Esophagus muscularis mucosa (tissue), 4 donors: ENCODE measurements at regions not wholly inside any gene's neighbourhood (a gene's known extent, or its start where the extent isn't known, plus 50 kb on each side); places are given as distances from the start of the nearest gene placed in this dataset.

Experiments
- DNase-seq: peaks from one replicate; pipeline ENCODE4 v3.0.0-alpha.2; 2017; ENCODE audit errors: extremely low spot score
- H3K27ac ChIP-seq, 4 donors: fragments of 200-600 bp; sonication (generic); replicated peaks in 1 of 4; 1 replicate in 3 of 4; 2 replicates in 1 of 4; pipeline ENCODE4 v1.5.1; 2016 to 2019; ENCODE audit warnings: mild to moderate bottlenecking in 1 of 4
- H3K27me3 ChIP-seq, 4 donors: fragments of 200-600 bp; sonication (generic); one replicate each; pipeline versions ENCODE4 v1.5.1 to v1.6.0; 2016 to 2019
- H3K36me3 ChIP-seq, 4 donors: fragments of 200-600 bp; sonication (generic); one replicate each; pipeline ENCODE4 v1.5.1; 2016 to 2019
- H3K4me1 ChIP-seq, 4 donors: fragments of 200-600 bp; sonication (generic); one replicate each; pipeline ENCODE4 v1.5.1; 2016 to 2019
- H3K4me3 ChIP-seq, 4 donors: fragments of 200-600 bp; sonication (generic); 1 replicate in 2 of 4; 2 replicates in 2 of 4; pipeline ENCODE4 v1.5.1; 2016 to 2019; ENCODE audit warnings: mild to moderate bottlenecking in 4 of 4, moderate library complexity in 1 of 4
- H3K9me3 ChIP-seq, 4 donors: fragments of 200-600 bp; sonication (generic); 1 replicate in 3 of 4; 2 replicates in 1 of 4; pipeline ENCODE4 v1.5.1; 2016 to 2019
- CTCF ChIP-seq, 3 experiments: fragments of 200-600 bp in 2 of 3; fragments of 450-650 bp in 1 of 3; sonication (generic) in 2 of 3; IDR thresholded peaks; one replicate each; pipeline ENCODE4 v1.5.1; 2017 to 2019; ENCODE audit warnings: antibody characterized with exemption in 3 of 3, mild to moderate bottlenecking in 2 of 3, moderate library complexity in 1 of 3
- EP300 ChIP-seq: sonication (generic); formaldehyde crosslinking; IDR thresholded peaks from one replicate; pipeline ENCODE4 v1.6.1; 2017; ENCODE audit warnings: antibody characterized with exemption
- POLR2A ChIP-seq: fragments of 450-650 bp; IDR thresholded peaks from one replicate; pipeline ENCODE4 v1.6.1; 2017; ENCODE audit warnings: antibody characterized with exemption, moderate library complexity, mild to moderate bottlenecking, low read depth
- POLR2AphosphoS5 ChIP-seq, 2 donors: sonication (generic); formaldehyde crosslinking; IDR thresholded peaks; one replicate each; pipeline ENCODE4 v1.6.1; 2017; ENCODE audit warnings: antibody characterized with exemption in 2 of 2
- WGBS: methylation state at CpG from one replicate; pipeline ENCODE4 v1.1.5; 2018; 5-methylcytosine and 5-hydroxymethylcytosine counted together
- intact Hi-C: fragments of 100-400 bp; cut with DNase I; formaldehyde crosslinking; loops from one replicate; pipeline ENCODE4 v1.15.1; 2023

GRCh38 chr3:194196876-194197275 is 60.9 kb downstream of the HES1 start:
- no peak for TF ChIP-seq POLR2A
- no peak for TF ChIP-seq EP300
- no peak for TF ChIP-seq POLR2AphosphoS5 (IDR thresholded peaks at IDR 0.05)
- no peak for TF ChIP-seq CTCF (IDR thresholded peaks at IDR 0.05)
- Histone ChIP-seq H3K27me3 (no peaks in the 10 kb centered on the region), H3K4me3 (no peak overlapping the region), H3K4me1 (peaks cover 0 to 9% (median 0%) of the 10 kb centered on the region in 4 donors), H3K36me3 (no peaks in the 10 kb centered on the region), H3K27ac (no peak overlapping the region), H3K9me3 (no peaks in the 10 kb centered on the region)
- no peak for DNase-seq
- intact Hi-C loops = no loop called here
- 95% methylated on average over 9 of the region's 9 CpGs for WGBS

GRCh38 chr3:194197396-194197960 is 61.5 kb downstream of the HES1 start:
- no peak for DNase-seq
- no peaks in the 10 kb centered on the region for H3K9me3 ChIP-seq
- no peak overlapping the region for H3K4me3 ChIP-seq
- WGBS = 96% methylated on average over 7 of the region's 7 CpGs
- no peak overlapping the region for H3K27ac ChIP-seq
- H3K4me1 ChIP-seq = peaks cover 0 to 9% (median 0%) of the 10 kb centered on the region in 4 donors
- TF ChIP-seq POLR2AphosphoS5 (IDR thresholded peaks at IDR 0.05) = no peak
- TF ChIP-seq POLR2A = no peak
- no peak for TF ChIP-seq EP300
- no peak for TF ChIP-seq CTCF (IDR thresholded peaks at IDR 0.05)
- H3K27me3 ChIP-seq = no peaks in the 10 kb centered on the region
- H3K36me3 ChIP-seq = no peaks in the 10 kb centered on the region
- intact Hi-C loops = no loop called here

- no peak overlapping the region for H3K27ac ChIP-seq
- peaks cover 0 to 5% (median 0%) of the 10 kb centered on the region in 4 donors for H3K27me3 ChIP-seq
- no peak overlapping the region for H3K4me3 ChIP-seq
- TF ChIP-seq CTCF (IDR thresholded peaks at IDR 0.05) = no peak
- no peak for TF ChIP-seq EP300
- no peak for TF ChIP-seq POLR2AphosphoS5 (IDR thresholded peaks at IDR 0.05)
- no peak for TF ChIP-seq POLR2A
- H3K4me1 ChIP-seq = peaks cover 0 to 9% (median 0%) of the 10 kb centered on the region in 4 donors
- 96% methylated on average over 9 of the region's 9 CpGs for WGBS
- DNase-seq = no peak
- no peaks in the 10 kb centered on the region for H3K9me3 ChIP-seq
- intact Hi-C loops = no loop called here
- no peaks in the 10 kb centered on the region for H3K36me3 ChIP-seq
Measured at GRCh38 chr3:194197981-194198695, 62.2 kb downstream of the HES1 start.

GRCh38 chr3:194198938-194199337 is 63.0 kb downstream of the HES1 start:
- no peak for TF ChIP-seq POLR2A
- TF ChIP-seq POLR2AphosphoS5 (IDR thresholded peaks at IDR 0.05) = no peak
- no peak for TF ChIP-seq EP300
- no peak for TF ChIP-seq CTCF (IDR thresholded peaks at IDR 0.05)
- Histone ChIP-seq H3K27ac (no peak overlapping the region), H3K4me1 (peaks cover 0 to 15% (median 4%) of the 10 kb centered on the region in 4 donors), H3K4me3 (no peak overlapping the region), H3K9me3 (no peaks in the 10 kb centered on the region), H3K36me3 (no peaks in the 10 kb centered on the region), H3K27me3 (peaks cover 0 to 13% (median 7%) of the 10 kb centered on the region in 4 donors)
- DNase-seq = no peak
- WGBS = 79% methylated on average over 3 of the region's 3 CpGs
- intact Hi-C loops = no loop called here
